DND-41 (cell line): ENCODE measurements at regions not wholly inside any gene's neighbourhood (a gene's known extent, or its start where the extent isn't known, plus 50 kb on each side); places are given as distances from the start of the nearest gene placed in this dataset.

Source experiments
- EZH2 ChIP-seq: IDR thresholded peaks from 3 replicates; pipeline ENCODE4 v1.6.1; 2012; ENCODE audit warnings: borderline replicate concordance, low read depth, mild to moderate bottlenecking, moderate library complexity, low read length, inconsistent platforms; ENCODE audit not compliant: severe bottlenecking
- TF ChIP-seq, protein P1 (sequence below): IDR thresholded peaks from 2 replicates; pipeline ENCODE4 v1.5.1; 2012; ENCODE audit warnings: borderline replicate concordance, low read length, moderate library complexity, mild to moderate bottlenecking; ENCODE audit not compliant: poor library complexity, severe bottlenecking; ENCODE audit errors: extremely low read depth

- no peak for TF ChIP-seq EZH2
- TF ChIP-seq, protein P1, sequence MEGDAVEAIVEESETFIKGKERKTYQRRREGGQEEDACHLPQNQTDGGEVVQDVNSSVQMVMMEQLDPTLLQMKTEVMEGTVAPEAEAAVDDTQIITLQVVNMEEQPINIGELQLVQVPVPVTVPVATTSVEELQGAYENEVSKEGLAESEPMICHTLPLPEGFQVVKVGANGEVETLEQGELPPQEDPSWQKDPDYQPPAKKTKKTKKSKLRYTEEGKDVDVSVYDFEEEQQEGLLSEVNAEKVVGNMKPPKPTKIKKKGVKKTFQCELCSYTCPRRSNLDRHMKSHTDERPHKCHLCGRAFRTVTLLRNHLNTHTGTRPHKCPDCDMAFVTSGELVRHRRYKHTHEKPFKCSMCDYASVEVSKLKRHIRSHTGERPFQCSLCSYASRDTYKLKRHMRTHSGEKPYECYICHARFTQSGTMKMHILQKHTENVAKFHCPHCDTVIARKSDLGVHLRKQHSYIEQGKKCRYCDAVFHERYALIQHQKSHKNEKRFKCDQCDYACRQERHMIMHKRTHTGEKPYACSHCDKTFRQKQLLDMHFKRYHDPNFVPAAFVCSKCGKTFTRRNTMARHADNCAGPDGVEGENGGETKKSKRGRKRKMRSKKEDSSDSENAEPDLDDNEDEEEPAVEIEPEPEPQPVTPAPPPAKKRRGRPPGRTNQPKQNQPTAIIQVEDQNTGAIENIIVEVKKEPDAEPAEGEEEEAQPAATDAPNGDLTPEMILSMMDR, result no peak
These were observed 252.2 kb downstream of the SHQ1 start for GRCh38 chr3:72595927-72596610.
